DND-41 (cell line): ENCODE measurements at regions not wholly inside any gene's neighbourhood (a gene's known extent, or its start where the extent isn't known, plus 50 kb on each side); places are given as distances from the start of the nearest gene placed in this dataset.

ENCODE experiments used
- ATAC-seq: fragments of 200-7000 bp; cut with Tn5 transposase; 3 replicates; pipeline ENCODE4 v1.9.1; 2021; ENCODE audit warnings: low read depth; ENCODE audit not compliant: insufficient read depth
- DNase-seq: peaks from one replicate; pipeline ENCODE4 v3.0.0-alpha.2; 2020
- H2AFZ ChIP-seq: 2 replicates; pipeline ENCODE4 v1.6.0; 2012; ENCODE audit warnings: low read depth, low read length
- H3K27ac ChIP-seq: 2 replicates; pipeline ENCODE4 v1.5.1; 2012; ENCODE audit warnings: low read length, inconsistent platforms
- H3K27me3 ChIP-seq: fragments of 200-600 bp; sonication (generic); 2 replicates; pipeline ENCODE4 v1.6.0; 2012; ENCODE audit warnings: low read length, mild to moderate bottlenecking, inconsistent platforms; ENCODE audit not compliant: insufficient read depth, poor library complexity
- H3K36me3 ChIP-seq: 2 replicates; pipeline ENCODE4 v1.5.1; 2012; ENCODE audit warnings: low read length, inconsistent platforms; ENCODE audit not compliant: insufficient read depth
- H3K4me1 ChIP-seq: 2 replicates; pipeline ENCODE4 v1.5.1; 2012; ENCODE audit warnings: mild to moderate bottlenecking, low read length; ENCODE audit not compliant: insufficient read depth
- H3K4me2 ChIP-seq: 2 replicates; pipeline ENCODE4 v1.6.0; 2012; ENCODE audit warnings: mild to moderate bottlenecking, moderate library complexity, low read length, inconsistent platforms; ENCODE audit not compliant: insufficient read depth
- H3K4me3 ChIP-seq, 2 experiments: fragments of 200-600 bp in 1 of 2; shearing (Covaris generic) in 1 of 2; 2 replicates each; pipeline ENCODE4 v1.5.1; 2012 to 2016; ENCODE audit warnings: inconsistent platforms in 2 of 2, low read length in 2 of 2, mild to moderate bottlenecking in 2 of 2, low read depth in 1 of 2, moderate library complexity in 1 of 2
- H3K79me2 ChIP-seq: 2 replicates; pipeline ENCODE4 v1.6.0; 2012; ENCODE audit warnings: low read length, inconsistent platforms; ENCODE audit not compliant: insufficient read depth
- H3K9ac ChIP-seq: 2 replicates; pipeline ENCODE4 v1.6.0; 2012; ENCODE audit warnings: low read depth, mild to moderate bottlenecking, inconsistent platforms, low read length, moderate library complexity
- H3K9me3 ChIP-seq: 2 replicates; pipeline ENCODE4 v1.5.1; 2012; ENCODE audit warnings: low read length, moderate library complexity, mild to moderate bottlenecking, inconsistent platforms; ENCODE audit not compliant: insufficient read depth, severe bottlenecking
- H4K20me1 ChIP-seq: 2 replicates; pipeline ENCODE4 v1.6.0; 2012; ENCODE audit warnings: low read length; ENCODE audit not compliant: insufficient read depth
- CTCF ChIP-seq: IDR thresholded peaks from 2 replicates; pipeline ENCODE4 v1.5.1; 2012; ENCODE audit warnings: borderline replicate concordance, low read length, moderate library complexity, mild to moderate bottlenecking; ENCODE audit not compliant: poor library complexity, severe bottlenecking; ENCODE audit errors: extremely low read depth
- EZH2 ChIP-seq: IDR thresholded peaks from 3 replicates; pipeline ENCODE4 v1.6.1; 2012; ENCODE audit warnings: borderline replicate concordance, low read depth, mild to moderate bottlenecking, moderate library complexity, low read length, inconsistent platforms; ENCODE audit not compliant: severe bottlenecking

- no peak overlapping the region for H3K4me2 ChIP-seq
- H2AFZ ChIP-seq = no peak overlapping the region
- TF ChIP-seq CTCF (no peak), EZH2 (no peak)
- no peaks in the 10 kb centered on the region for H3K79me2 ChIP-seq
- H3K27ac ChIP-seq = no peak overlapping the region
- no peaks in the 10 kb centered on the region for H3K27me3 ChIP-seq
- no peaks in the 10 kb centered on the region for H3K9me3 ChIP-seq
- DNase-seq (no peak), ATAC-seq (0 out of 3 replicates have a peak, but pooled peaks have one; percentile 29)
- H3K4me1 ChIP-seq = no peaks in the 10 kb centered on the region
- H3K4me3 ChIP-seq = no peak overlapping the region
- H3K9ac ChIP-seq = no peak overlapping the region
- H4K20me1 ChIP-seq = no peaks in the 10 kb centered on the region
- H3K36me3 ChIP-seq = no peaks in the 10 kb centered on the region
Measured at GRCh38 chr13:33367926-33368325, 82.4 kb upstream of the STARD13 start.

GRCh38 chr13:33369073-33369472 lies 83.5 kb upstream of the STARD13 start:
- DNase-seq (no peak), ATAC-seq (no peak)
- no peaks in the 10 kb centered on the region for H3K4me1 ChIP-seq
- no peak overlapping the region for H3K4me3 ChIP-seq
- H3K9me3 ChIP-seq = no peaks in the 10 kb centered on the region
- no peaks in the 10 kb centered on the region for H3K36me3 ChIP-seq
- no peak overlapping the region for H3K27ac ChIP-seq
- no peak overlapping the region for H3K9ac ChIP-seq
- no peak overlapping the region for H2AFZ ChIP-seq
- H3K4me2 ChIP-seq = no peak overlapping the region
- TF ChIP-seq EZH2 (no peak), CTCF (no peak)
- H4K20me1 ChIP-seq = no peaks in the 10 kb centered on the region
- no peaks in the 10 kb centered on the region for H3K27me3 ChIP-seq
- no peaks in the 10 kb centered on the region for H3K79me2 ChIP-seq

DNA sequence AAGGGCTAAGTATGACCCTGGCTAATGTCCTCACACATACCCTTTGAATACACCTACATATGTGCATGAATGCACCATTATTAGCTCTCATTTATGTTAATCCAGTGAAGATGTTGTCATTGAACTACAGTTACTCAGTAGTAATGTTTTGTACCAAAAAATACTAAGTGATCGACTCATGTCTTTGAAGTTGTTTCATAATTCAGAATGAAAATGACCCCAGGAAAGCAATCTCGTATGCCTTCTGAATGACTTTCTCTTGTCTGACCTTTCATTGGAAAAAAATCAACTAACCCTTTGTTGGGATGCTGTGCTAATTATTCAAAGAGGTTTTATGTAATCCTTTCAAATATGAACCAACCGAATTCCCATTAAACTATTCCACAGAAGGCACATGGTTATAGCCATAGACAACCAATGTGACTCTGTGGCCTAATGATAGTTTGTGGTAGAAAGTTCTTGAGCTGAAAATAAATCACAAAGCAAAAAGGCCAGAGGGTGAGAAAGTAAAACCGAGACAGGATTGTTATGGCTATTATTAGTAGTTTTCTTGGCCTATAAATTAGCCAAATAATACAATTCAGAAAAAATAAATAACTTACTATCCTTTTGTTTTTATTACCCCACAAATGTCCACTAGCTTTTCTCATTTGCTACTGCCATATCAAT lies 86.8 kb upstream of the STARD13 start:
- no peak overlapping the region for H2AFZ ChIP-seq
- H3K9ac ChIP-seq = no peak overlapping the region
- H3K9me3 ChIP-seq = no peaks in the 10 kb centered on the region
- H4K20me1 ChIP-seq = no peaks in the 10 kb centered on the region
- ATAC-seq = no peak
- H3K27ac ChIP-seq = no peak overlapping the region
- no peaks in the 10 kb centered on the region for H3K4me1 ChIP-seq
- H3K4me3 ChIP-seq = no peak overlapping the region
- no peak overlapping the region for H3K4me2 ChIP-seq
- no peak for DNase-seq
- no peaks in the 10 kb centered on the region for H3K36me3 ChIP-seq
- H3K27me3 ChIP-seq = no peaks in the 10 kb centered on the region
- TF ChIP-seq EZH2 (no peak), CTCF (no peak)
- H3K79me2 ChIP-seq = no peaks in the 10 kb centered on the region
